Cardiac septum (tissue), 1 donor: ENCODE measurements at regions not wholly inside any gene's neighbourhood (a gene's known extent, or its start where the extent isn't known, plus 50 kb on each side); places are given as distances from the start of the nearest gene placed in this dataset.

Experiments
- DNase-seq: peaks from one replicate; pipeline ENCODE4 v3.0.0-alpha.2; 2020; ENCODE audit warnings: low spot score
- intact Hi-C: fragments of 100-400 bp; cut with DNase I; formaldehyde crosslinking; loops from one replicate; pipeline ENCODE4 v1.14.0; 2022
- donor health status: DM: no; HTN: no; CAD: no.

DNA sequence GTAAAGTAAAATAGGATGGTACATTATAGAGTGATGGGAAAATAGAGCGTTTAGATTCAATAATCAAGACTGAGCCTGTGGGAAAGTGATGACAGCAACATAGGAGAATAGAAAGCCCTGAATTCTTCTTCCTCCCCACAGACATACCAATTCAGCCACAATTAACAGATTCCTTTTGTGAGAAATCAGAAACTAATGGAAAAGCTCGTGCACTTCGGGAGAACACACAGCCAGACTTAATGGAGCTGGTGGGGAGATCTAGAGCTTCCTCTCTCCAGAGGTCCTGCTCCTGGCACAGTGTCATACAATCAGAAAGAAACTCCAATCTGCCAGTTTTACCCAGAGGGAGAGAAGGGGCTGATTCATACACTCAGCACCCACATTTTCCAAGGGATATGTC, 676.3 kb upstream of the BOD1L1 start:
- intact Hi-C loops, result no loop called here
- no peak for DNase-seq

DNA sequence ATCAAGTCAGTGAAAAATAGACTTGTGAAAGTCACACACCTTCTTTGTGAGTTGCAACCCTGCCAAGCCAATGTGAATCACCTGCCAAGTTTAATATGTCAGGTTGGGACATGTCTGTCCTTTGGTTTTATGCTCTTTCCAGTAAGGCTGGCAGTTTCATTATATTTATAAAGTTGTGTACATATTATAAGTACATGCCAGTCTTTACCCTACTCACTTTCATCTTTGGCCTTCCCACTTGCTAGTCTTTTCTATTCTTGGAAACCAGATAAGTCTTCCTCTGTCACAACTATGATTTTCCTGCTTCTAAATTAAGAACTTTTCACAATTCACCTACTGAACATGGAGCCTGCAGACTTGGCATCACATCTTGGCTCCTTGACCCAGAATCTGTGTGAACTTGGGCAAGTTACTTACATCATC, 680.7 kb upstream of the BOD1L1 start:
- no peak for DNase-seq
- intact Hi-C loops, result no loop called here

DNA sequence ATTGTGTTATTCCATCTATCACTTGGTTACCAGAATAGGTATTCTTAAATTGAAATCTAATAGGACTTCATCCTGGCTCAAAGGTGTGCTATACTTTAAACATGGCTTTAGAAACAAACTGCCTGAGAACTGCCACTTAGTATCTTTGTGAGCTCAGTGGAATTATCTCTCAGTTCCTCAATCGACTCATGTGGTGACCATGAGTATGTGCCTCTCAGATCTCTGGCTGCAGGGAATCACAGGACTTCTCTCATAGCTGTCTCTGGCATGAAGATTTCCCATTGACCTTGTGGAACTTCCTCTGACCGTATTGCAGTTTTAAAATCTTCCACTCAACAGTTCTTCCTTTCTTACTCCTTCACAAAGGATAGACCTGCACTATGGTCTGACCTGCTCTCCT, 681.9 kb upstream of the BOD1L1 start:
- intact Hi-C loops, result no loop called here
- no peak for DNase-seq

DNA sequence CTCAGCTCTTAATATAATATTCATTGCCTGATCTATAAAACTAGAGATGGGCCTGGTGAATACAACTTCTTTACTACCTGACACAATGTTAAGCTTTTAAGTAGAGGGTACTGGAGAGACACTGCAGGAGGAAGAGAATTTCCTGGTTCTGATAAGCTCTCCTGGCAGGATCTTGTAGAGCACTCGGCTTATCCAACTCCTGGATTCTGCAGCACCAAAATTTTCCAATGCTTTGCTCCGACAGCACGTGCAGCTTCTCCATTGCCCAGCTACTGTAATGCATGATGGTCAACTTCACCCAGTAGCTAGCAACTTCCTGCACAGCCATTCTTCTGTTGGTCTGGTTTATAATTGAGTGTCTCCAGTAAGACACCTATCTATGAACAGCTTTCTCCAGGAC, 686.2 kb upstream of the BOD1L1 start:
- intact Hi-C loops, result no loop called here
- DNase-seq, result no peak

DNA sequence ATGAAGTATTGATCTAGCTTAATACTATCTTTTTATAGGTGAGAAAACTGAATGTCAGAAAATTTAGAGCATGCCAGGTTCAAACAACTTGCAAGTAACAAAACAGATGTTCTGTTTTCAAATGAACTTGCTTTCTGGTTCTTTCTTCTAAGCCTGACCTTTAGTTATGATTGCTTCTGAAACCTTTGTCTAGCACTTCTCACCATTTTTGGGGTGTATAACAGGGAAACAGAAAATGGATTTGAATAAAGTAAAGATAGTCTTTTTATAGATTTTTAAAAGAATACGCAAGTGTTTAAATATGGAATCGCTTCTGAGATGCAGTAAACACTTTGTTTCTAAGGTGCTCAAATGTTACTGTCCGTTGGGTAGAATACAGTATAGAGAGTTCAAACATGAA, 687.2 kb upstream of the CPEB2 start:
- intact Hi-C loops, result no loop called here
- no peak for DNase-seq

DNA sequence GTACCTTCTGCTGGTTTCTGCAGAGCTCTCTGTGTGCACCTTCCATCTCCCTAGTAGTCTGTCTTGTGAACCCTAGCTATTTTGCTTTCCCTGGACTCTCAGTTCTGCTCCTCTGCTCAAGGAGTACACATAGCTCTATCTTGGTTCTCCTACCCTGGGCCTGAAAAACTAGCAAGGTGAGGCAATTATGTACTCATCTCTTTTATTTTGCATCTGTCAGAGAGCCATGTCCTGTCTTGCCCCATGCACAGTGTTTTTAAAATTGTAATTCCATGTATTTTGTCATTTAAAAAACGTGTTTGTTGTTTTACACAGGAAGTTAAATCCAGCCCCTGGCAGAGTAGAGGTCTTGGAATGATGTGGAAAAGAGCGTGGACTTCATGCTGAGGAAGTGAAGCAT, 684.9 kb upstream of the CPEB2 start:
- DNase-seq, result no peak

DNA sequence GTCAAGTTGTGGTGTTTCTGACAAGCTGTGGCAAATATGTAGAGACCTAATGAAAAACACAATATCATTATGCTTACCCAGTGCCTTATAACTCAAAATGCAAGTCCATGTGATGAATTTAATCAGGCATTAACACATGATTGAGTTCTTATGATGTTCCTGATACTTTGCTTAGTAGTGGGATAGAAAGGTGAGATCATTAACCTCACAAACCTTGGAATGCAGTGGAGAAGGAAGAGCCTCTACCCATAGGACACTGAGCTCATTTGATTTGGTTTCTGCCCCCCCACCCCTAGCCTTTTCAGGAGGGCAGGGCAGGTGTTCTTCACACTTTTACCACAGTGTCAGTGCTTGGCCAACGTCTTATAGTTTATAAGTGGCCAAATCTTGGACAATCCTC, 683.6 kb upstream of the CPEB2 start:
- DNase-seq, result no peak
- intact Hi-C loops, result no loop called here

More for the DNA sequence above, 684.9 kb upstream of the CPEB2 start:
- intact Hi-C loops, result no loop called here

DNA sequence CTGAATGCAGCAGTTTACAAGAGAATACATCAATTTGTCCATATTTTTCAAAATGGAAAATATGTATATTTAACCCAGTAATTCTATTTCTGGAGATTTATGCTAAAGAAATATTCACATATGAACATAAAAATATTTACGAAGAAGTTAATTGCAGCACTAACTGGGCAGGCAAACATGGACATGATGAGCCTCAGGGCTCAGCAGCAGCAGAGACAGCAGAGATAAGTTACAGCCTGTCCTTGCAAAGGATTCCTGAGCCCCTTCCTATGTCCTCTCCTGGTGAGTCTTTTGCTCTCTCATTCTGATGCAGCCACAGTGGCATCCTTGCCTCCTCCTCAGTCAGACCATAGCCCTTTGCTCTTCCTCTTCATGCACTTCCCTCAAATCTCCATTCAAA, 680.6 kb upstream of the CPEB2 start:
- no peak for DNase-seq
- intact Hi-C loops, result no loop called here

DNA sequence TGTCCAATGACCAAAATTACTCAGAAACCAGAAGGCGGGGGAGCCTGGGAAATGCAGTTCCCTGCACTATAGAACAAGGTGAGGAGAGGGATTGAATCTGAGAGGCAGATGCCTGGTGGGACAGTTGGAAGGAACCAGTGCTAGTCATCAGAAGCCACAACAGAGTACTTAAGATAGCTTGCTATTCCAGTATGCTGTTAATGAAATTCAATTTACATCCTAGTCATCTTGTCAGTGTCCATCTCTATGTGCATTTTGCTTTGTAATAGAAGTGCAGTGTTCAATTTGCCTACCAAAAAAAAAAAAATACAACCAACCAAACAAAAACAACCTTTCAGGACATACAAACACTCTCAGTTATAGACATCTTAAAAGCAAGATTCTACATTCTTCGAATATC, 679.1 kb upstream of the CPEB2 start:
- DNase-seq, result no peak
- intact Hi-C loops, result no loop called here

DNA sequence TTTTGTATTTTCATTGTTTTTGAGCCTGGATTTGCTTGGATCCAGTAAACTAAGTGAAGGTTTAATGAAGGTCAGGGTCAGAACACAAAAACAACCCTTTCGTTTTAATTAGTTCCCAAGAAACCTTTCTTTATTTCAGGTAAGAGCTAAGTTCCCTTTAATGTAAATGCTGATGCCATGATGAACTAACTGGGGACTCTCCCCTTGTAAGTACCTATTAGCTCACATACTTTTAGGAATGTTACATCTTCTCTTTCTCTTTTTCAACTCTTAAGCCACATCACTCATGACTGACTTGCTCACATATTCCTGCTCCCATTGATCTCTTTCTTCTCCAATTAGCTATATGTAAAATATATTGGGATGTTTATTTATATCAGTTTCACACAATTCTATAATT, 673.1 kb upstream of the CPEB2 start:
- intact Hi-C loops, result no loop called here

DNA sequence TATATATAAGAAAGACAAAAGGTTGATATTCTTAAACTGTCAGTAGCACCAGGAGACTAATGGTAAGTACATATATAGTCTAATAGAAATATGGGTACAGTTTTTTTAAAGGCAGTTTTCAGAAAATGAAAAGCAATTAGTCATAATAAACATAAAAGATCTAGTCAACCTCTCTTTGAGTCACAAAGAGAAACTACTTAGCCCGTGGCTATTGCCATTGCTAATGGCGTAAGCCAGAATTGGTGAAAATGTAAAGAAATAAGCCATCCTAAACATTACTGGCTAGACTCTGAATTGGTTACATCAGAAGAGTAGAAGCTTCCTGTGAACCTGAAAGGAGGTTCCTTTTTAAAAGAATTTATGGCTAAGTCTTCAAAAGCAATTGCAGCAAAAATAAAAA, 668.7 kb upstream of the CPEB2 start:
- DNase-seq, result no peak
- intact Hi-C loops, result no loop called here

More for the DNA sequence above, 673.1 kb upstream of the CPEB2 start:
- DNase-seq, result no peak

DNA sequence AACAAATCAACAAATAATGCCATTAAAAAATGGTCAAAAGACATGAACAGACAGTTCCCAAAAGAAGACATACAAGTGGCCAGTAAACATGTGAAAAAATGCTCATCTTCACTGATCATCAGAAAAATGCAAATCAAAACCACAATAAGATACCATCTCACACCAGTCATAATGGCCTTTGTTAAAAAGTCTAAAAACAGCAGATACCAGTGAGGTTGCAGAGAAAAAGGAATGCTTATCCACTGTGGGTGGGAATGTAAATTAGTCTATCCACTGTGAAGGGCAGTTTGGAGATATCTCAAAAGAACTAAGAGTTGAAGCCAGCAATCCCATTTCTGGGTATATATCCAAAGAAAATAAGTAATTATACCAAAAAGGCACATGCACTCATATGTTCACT, 668.1 kb upstream of the CPEB2 start:
- DNase-seq, result no peak
- intact Hi-C loops, result no loop called here

DNA sequence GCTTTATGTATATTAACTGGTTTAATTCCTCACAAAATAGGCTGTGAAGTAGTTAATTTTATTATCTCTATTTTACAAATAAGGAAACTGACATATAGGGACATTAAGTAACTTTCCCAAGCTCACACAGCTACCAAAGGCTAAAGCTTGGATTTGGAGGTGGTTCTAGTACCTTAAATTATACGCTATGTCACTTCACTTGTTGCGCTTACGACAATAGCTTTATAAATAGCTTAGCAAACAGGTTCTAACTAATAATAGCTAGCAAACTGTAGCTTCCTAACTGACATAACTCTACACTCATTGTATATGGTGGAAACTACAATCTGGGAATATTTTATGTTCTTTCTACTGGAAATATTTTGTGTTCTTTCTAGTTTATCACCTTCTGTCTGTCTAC, 666.4 kb upstream of the CPEB2 start:
- no peak for DNase-seq
- intact Hi-C loops, result no loop called here

DNA sequence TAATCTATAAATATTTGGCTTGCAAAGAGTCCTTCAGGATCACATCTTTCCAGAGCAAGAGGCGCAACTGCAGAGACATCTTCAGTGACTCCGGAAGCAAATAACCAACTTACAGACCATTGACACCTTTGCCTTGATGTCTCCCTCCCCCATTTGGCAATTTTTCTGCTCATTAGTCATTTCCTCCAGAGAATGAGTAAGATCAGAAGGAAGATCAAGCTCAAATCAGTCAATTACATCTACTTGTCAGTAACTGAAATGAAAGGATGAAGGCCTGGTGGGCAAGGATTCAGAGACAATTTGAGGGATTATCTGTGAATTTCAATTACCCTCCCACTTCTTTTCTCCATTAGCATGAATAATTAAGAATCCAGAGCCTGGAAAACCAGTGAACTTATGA, 665.6 kb upstream of the CPEB2 start:
- intact Hi-C loops, result no loop called here
- no peak for DNase-seq

DNA sequence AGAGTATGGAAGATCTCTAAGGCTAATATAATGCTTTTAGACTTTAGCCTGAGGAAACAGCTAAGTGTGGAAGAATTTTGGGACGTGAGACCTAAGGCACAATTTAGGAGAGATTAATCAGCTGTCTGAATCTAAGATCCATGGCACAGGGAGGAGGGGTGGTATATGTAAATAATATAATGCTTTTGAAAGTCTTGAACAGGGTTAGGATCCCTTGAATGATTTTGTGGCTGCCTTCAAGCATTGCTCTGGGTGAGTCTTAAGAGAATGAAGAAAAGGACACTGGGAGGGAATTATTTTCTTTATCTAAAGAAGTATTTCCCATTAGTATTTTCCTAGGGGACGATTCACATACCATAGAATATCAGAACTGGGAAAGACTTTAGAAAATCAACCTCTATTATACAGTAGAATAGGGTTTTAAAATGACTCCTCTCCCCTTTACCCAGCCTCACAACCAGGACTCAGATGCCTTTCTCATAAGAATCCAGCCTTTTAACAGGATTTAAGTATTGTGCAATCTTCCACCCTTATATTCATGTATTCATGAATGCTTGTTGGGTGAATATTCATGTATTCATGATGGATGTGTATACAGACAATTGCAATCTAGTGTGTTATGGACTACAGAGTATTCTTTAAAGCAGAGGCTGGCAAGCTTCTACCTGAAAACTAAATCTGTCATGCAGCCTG, 664.2 kb upstream of the CPEB2 start:
- DNase-seq, result no peak
- intact Hi-C loops, result no loop called here

DNA sequence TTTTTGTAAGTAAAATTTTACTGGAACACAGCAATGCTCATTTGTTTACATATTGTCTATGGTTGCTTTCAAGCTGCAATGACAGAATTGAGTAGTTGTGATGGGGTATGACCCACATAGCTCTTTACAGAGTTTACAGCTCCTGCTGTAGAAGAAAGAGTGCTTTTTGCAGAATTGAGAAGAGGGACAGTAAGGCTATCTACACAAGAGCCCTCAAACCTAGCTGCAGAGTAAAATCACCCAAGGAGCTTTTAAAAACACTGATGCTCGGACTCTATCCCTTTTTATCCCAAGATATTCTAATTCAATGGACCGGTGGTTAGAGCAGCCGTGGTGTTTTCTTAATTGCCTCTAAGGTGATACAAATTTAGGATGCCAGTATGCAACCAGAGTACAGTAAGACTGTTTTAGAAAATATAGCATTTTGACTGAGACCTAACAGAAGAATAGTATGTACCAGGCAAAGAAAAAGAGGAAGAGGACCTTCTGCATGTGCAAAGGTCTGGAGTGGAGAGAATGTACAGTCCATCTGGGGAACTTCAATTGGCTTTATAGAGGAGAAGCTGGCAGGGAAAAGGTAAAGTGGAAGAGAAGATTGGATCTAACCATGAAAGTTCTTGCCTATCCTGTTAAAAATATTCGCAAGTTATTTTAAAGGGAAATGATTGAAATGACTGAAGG, 663.6 kb upstream of the CPEB2 start:
- intact Hi-C loops, result no loop called here
- DNase-seq, result no peak

DNA sequence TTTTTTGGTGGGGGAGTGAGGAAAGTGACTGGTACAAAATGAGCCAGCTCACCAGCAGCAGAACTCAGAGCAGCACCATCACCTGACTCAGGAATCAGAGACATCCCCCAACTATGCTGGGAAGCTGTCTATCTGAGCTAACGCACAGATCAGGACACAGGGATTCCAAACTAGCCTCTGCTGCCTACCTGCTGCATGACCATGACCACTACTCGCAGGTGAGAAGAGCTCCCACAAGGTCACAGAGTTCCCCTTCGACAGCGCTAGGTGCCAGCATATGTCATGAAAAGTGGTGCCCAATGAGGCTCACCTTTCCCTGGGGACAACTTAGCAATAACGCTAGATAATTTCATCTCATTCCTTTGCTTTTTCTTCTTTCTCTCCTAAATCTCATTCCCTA, 662.6 kb upstream of the CPEB2 start:
- intact Hi-C loops, result no loop called here
- DNase-seq, result no peak

DNA sequence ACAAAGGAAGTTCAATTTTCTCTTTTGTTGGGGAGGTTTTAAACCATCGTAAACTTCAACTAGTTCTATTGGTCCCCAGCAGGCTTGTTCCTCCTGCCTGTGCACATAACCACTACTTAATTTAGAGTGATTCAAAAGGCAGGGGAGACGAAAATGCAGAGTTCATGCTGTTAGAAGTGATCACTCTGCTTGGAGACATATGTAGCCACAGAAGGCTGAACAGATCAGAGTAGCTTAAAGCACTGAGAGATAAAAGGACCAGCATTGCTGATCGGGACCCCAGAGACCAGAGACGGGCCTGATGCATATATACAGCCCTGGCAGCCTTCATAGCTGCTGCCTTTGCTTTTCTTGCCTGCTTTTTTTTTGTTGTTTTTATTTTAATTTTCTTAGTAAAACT, 662.0 kb upstream of the CPEB2 start:
- intact Hi-C loops, result no loop called here
- DNase-seq, result no peak

DNA sequence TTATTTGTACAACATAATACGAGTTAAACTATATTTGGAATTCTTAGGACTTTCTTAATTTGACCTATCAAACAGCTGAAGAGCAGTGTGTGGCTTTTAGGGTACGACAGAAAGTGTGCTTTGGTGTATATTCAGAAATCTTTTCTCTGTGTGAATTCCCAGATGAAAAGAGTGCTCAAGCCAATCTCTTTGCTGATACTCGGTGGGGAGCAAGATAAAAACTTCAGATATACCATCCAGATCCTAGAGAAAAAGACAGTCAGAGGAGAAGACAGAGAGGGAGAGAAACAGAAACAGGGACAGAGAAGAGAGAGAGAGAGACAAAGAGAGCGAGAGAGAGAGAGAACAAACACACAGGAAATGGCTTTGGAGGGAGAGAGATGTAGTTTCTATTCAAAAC, 658.3 kb upstream of the CPEB2 start:
- no peak for DNase-seq
- intact Hi-C loops, result no loop called here

DNA sequence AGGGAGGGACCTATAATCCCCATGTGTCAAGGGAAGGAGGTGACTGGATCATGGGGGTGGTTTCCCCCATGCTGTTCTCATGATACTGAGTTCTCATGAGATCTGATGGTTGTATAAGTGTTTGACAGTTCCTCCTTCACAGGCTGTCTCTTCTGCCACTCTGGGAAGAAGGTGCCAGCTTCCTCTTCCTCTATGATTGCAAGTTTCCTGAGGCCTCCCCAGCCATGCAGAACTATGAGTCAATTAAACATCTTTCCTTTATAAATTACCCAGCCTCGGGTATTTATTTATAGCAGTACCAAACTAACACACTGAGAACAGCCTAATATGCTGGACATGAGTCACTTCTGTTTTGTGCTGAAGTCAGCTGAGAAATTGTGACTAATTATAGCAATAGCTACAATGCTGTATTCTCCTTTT, 656.9 kb upstream of the CPEB2 start:
- DNase-seq, result no peak
- intact Hi-C loops, result no loop called here

DNA sequence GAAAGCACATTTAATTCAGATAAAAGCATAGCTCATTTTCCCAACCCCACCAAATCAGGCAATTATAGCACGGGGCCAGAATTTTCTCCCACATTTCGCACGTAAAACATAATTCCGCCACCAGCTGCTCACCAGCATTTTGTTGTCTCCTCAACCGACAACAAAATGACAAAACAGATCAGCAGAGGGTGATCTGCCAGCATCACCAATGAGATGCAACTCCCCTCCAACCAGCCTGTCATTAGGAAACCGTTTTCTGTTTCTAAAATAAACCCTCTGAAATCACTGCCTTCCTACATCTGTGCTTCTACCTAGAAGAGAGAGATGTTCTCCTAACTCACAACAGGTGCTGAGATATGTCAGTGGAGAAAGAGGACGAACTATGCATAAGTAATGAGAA, 654.8 kb upstream of the CPEB2 start:
- intact Hi-C loops, result no loop called here
- DNase-seq, result no peak

DNA sequence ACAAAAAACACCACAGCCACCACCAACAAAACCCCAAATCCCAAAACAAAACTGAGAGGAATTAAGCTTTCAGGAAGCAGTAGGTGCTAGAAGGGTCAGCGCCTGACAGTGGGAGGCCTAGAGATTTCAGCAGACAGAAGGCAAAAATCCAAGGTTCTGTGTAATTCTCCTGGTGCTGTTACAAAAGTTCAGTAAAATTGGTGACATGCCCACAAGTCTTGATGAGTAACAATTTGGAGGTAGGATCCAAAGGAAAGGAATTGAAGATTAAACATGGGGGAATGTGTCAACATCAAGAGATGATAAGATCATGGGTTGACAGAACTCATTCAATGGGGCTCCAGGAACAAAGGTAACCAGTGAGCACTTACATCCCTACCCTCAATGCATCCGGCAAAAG, 653.8 kb upstream of the CPEB2 start:
- DNase-seq, result no peak
- intact Hi-C loops, result no loop called here
